Neutrophil (primary cell): ENCODE measurements at regions not wholly inside any gene's neighbourhood (a gene's known extent, or its start where the extent isn't known, plus 50 kb on each side); places are given as distances from the start of the nearest gene placed in this dataset.

Experiments used
- H3K27ac ChIP-seq: fragments of 200-600 bp; sonication (generic); 2 replicates; pipeline ENCODE4 v1.5.1; 2016; ENCODE audit warnings: mild to moderate bottlenecking, moderate library complexity
- H3K27me3 ChIP-seq: fragments of 200-600 bp; sonication (generic); 2 replicates; pipeline ENCODE4 v1.6.0; 2016; ENCODE audit warnings: mild to moderate bottlenecking
- H3K36me3 ChIP-seq: fragments of 200-600 bp; sonication (generic); 2 replicates; pipeline ENCODE4 v1.5.1; 2017
- H3K4me1 ChIP-seq, 2 experiments: fragments of 200-600 bp in 1 of 2; sonication (generic) in 1 of 2; 1 replicate in 1 of 2; 2 replicates in 1 of 2; pipeline versions ENCODE4 v1.5.1 to v1.6.1; 2013 to 2016; ENCODE audit warnings: low read depth in 1 of 2, low read length in 1 of 2, mild to moderate bottlenecking in 1 of 2, moderate library complexity in 1 of 2; ENCODE audit not compliant: control insufficient read depth in 1 of 2, insufficient read depth in 1 of 2
- H3K4me3 ChIP-seq, 2 experiments: fragments of 200-600 bp in 1 of 2; sonication (generic) in 1 of 2; 1 replicate in 1 of 2; 2 replicates in 1 of 2; pipeline ENCODE4 v1.5.1; 2013 to 2016; ENCODE audit warnings: low read depth in 1 of 2, low read length in 1 of 2, mild to moderate bottlenecking in 1 of 2, moderate library complexity in 1 of 2
- H3K9me3 ChIP-seq: fragments of 200-600 bp; sonication (generic); 2 replicates; pipeline ENCODE4 v1.5.1; 2016
- TF ChIP-seq, protein P1 (sequence below): fragments of 200-600 bp; sonication (generic); IDR thresholded peaks from 2 replicates; pipeline ENCODE4 v1.5.1; 2016; ENCODE audit warnings: antibody characterized with exemption

DNA sequence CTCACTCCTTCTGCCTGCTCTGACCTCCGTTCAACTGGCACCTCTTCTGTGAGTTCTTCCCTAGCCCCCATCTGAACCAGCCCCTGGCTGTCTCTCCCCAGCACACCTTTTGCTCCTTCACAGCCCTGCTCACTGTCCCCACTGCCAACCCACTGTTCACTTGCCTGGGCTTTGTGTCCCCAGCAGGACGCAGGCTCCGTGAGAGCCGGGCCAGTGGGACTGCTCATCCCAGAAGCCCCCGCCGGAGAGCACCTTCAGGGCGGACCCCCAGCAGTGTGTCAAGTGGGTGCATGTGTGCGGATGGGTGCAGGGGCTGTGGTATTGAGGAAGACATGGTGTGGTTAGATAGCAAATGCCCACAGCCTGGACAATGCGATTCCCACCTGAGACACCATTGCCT is 148.4 kb upstream of the RNF32 start:
- Histone ChIP-seq H3K27me3 (peaks cover 50% of the 10 kb centered on the region), H3K27ac (no peak overlapping the region), H3K9me3 (no peaks in the 10 kb centered on the region), H3K4me3 (no peak overlapping the region), H3K36me3 (no peaks in the 10 kb centered on the region), H3K4me1 (no peaks in the 10 kb centered on the region)
- TF ChIP-seq, protein P1, sequence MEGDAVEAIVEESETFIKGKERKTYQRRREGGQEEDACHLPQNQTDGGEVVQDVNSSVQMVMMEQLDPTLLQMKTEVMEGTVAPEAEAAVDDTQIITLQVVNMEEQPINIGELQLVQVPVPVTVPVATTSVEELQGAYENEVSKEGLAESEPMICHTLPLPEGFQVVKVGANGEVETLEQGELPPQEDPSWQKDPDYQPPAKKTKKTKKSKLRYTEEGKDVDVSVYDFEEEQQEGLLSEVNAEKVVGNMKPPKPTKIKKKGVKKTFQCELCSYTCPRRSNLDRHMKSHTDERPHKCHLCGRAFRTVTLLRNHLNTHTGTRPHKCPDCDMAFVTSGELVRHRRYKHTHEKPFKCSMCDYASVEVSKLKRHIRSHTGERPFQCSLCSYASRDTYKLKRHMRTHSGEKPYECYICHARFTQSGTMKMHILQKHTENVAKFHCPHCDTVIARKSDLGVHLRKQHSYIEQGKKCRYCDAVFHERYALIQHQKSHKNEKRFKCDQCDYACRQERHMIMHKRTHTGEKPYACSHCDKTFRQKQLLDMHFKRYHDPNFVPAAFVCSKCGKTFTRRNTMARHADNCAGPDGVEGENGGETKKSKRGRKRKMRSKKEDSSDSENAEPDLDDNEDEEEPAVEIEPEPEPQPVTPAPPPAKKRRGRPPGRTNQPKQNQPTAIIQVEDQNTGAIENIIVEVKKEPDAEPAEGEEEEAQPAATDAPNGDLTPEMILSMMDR = no peak

DNA sequence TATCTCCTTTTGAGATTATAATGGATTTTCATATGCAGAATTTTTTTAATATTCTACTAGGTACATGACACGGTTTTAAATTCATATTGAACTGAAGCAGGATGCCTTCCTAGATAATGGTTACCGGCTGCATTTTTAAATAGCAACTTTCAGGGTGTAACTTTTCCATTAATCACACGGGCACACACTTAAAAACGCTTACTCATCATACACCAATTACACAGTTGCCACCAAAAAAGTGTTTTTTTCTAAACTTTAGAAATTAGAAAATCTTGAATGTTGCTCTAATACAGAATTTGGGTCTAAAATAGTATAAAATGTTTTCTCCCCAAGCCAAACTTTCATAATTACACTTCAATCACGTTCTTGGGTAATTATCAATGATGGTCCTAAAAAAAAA is 149.1 kb upstream of the RNF32 start:
- Histone ChIP-seq H3K4me1 (no peaks in the 10 kb centered on the region), H3K4me3 (no peak overlapping the region), H3K9me3 (no peaks in the 10 kb centered on the region), H3K27ac (no peak overlapping the region), H3K27me3 (peaks cover 49% of the 10 kb centered on the region), H3K36me3 (no peaks in the 10 kb centered on the region)
- TF ChIP-seq, protein P1 = no peak

DNA sequence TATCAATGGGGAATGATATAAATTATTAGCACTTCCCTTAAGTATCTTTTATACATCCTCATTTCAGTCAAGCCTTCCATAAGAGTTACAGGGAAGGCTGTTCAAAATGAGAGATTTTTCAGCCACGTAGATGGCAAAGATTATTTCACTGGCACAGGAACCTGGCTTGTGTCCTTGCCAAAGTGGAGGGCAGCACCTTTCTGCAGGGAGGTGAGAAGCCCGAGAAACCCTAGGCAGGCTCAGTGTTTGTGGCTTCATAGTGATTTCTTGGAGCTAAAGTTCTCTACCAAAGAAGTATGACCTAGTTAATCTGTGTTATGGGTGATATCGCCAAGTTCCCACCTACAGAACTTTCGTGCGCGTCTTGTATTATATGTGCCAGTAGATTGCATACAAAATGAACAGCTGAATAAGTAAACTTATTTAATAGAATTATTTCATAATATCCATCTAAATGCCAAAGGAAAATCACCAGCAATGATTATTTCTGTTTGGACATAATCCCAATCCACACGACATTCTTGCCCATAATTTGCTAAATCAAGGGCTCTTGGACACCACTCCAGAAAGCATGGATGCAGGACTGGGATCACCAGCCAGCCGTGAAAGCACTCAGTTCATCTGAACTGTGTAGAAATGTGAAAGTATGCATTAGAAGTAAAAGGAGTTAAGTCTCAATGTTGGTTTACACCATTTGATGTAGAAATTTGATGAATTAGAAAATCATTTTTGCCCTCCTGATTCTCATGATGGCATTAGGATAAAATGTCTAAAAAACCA is 150.4 kb upstream of the RNF32 start:
- Histone ChIP-seq H3K9me3 (no peaks in the 10 kb centered on the region), H3K27me3 (peaks cover 46% of the 10 kb centered on the region), H3K36me3 (no peaks in the 10 kb centered on the region), H3K4me1 (no peaks in the 10 kb centered on the region), H3K27ac (no peak overlapping the region), H3K4me3 (no peak overlapping the region)
- TF ChIP-seq, protein P1 = no peak

DNA sequence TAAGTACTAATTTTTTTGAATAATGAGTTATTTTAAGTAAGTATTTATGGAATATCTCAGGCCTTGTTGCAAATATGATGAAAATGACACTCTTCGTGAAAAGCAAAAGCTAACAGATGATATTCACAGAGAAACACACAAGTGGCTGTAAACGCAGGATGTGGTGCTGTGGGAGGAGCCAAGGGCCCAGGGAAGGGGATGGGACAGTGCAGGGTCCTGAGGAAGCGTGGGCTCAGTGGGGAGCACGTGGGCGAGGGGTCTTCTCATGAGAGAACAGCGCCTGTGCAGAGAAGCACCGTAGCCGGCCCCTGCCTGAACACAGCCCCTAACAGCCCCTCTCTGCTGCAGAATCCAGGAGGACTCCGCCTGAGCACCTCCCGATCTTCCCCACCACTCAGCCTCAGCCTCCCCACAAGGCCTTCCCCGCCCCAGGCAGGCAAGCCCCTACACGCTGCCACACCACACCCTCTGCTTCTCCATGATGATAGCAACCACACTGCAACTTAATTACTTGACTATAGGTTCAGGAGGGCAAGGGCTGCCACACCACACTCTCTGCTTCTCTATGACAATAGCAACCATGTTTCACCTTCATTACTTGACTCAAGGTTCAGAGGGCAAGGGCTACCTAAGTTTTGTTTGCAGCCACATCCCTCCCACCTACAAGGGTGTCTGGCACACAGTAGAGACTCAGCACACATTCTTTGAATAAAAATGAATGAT is 152.6 kb upstream of the RNF32 start:
- TF ChIP-seq, protein P1 = no peak
- Histone ChIP-seq H3K9me3 (no peaks in the 10 kb centered on the region), H3K4me3 (no peak overlapping the region), H3K4me1 (no peaks in the 10 kb centered on the region), H3K27me3 (peaks cover 41% of the 10 kb centered on the region), H3K36me3 (no peaks in the 10 kb centered on the region), H3K27ac (no peak overlapping the region)

DNA sequence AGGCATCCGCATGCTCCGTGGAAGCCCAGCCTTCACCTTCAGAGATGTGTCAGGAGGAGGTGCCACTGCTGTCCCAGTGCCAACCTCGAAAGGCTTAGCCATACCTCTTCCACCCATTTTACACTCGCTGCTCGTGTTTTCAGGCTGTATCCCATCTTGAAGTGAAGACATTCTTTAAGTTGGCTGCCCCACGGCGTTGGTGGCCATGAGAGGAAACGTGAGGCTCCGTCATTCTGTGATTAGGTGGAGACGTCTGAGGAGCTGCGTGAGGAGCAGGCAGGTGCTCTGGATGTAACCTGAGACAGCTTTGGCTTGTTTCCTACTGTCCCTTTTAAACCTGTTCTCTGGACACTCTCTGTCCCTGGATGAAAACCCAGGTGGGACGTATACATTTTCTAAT is 159.9 kb upstream of the RNF32 start:
- Histone ChIP-seq H3K36me3 (no peaks in the 10 kb centered on the region), H3K9me3 (no peaks in the 10 kb centered on the region), H3K4me1 (peaks cover 11 to 16% of the 10 kb centered on the region in 2 experiments), H3K27me3 (no peaks in the 10 kb centered on the region), H3K4me3 (no peak overlapping the region), H3K27ac (no peak overlapping the region)
- TF ChIP-seq, protein P1 = no peak
